CD4-positive, alpha-beta T cell treated with Interleukin-17A for 1 hour (primary cell): ENCODE measurements at regions not wholly inside any gene's neighbourhood (a gene's known extent, or its start where the extent isn't known, plus 50 kb on each side); places are given as distances from the start of the nearest gene placed in this dataset.
"Not testable (repeated sequence)": the region's sequence is repeated elsewhere in the genome, so short reads cannot be mapped to it uniquely, and the experiment has no call there.

Experiments used
- DNase-seq: peaks from one replicate; pipeline ENCODE4 v3.0.0-alpha.2; 2020

- DNase-seq, result not testable (repeated sequence)
These were observed 919.1 kb upstream of the FOXG1 start for GRCh38 chr14:27847480-27847879.

DNA sequence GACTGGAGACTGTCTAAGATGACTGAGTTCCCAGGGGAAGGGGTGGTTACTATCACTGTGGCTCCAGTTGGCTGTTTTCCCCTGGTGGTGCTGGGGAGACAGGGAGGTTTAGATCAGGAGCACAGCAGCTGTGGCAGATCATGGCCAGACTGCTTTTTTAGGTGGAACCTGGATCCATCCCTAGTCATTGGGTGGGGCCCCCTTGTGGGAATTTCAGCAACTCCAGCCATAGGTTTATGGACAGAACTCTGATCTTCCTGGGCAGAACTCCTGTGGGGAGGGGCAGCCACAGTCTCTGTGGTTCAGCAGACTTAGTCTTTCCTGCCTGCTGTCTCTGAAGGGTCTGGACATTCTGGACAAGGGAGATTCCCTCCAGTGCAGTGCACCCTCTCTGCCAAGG, 917.4 kb upstream of the FOXG1 start:
- DNase-seq, result not testable (repeated sequence)

GRCh38 chr14:27862684-27863083, 903.9 kb upstream of the FOXG1 start:
- no peak for DNase-seq

DNA sequence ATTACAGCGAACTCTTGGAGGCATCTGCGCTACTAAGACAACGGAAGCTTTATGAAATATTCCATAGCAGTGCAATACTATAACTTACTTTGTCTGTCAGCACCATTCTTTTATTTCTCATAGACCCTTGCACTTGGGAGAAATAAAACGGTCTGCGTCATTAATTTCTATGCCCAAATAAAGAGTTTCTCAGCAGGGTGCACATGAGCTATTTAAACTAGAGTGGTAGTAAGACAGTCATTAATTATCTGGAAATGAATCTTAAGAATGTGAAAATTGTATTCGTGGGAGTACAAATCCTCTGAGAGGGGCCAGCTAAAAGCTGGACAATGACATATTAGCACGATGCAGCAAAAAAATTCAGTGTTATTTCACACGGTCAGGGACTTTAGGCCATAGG, 903.4 kb upstream of the FOXG1 start:
- no peak for DNase-seq

- DNase-seq, result no peak
These were observed 885.5 kb upstream of the FOXG1 start for GRCh38 chr14:27881063-27881462.

DNA sequence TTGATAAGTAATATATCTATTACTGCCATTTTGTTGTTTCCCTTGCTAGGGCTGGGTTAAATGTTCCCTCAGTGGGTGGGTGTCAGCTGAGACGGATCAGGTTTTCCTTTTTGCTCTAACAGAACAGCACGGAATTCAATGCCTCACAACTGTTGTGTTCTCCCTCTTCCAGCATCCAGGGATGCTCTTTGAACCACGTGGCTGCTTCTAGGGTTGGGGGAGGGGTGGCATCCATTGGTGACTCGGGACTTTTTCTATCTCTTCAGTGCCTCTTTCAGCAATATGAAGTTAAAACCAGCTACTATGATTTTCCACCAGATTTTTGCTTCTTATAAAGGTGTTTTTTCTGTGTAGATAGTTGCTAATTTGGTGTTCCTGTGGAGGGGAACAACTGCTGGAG, 884.9 kb upstream of the FOXG1 start:
- no peak for DNase-seq

DNA sequence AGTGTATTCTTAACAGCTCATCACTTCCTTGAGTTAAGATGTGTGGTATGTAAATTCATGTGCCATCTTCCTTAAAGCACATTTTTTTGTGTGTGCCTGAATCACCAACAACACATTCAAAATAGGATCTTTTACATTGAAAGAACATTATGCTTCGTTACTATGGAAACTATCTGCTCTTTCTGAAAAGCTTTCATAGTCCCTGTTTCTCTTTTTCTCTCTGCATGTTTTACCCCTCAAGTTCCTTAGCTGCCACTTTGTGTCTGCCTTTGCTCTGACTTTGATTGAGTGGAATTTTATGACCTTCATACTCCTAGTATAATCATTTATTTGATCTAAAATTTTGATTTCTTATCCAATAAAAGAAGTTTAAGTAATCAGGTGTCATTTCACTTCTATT, 880.3 kb upstream of the FOXG1 start:
- no peak for DNase-seq

GRCh38 chr14:27890259-27890658, 876.3 kb upstream of the FOXG1 start:
- DNase-seq, result no peak

DNA sequence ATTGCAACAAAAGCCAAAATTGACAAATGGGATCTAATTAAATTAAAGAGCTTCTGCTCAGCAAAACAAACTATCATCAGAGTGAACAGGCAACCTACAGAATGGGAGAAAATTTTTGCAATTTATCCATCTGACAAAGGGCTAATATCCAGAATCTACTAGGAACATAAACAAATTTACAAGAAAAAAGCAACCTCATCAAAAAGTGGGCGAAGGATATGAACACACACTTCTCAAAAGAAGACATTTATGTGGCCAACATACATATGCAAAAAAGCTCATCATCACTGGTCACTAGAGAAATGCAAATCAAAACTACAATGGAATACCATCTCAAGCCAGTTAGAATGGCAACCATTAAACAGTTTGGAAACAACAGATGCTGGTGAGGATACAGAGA, 858.1 kb upstream of the FOXG1 start:
- not testable (repeated sequence) for DNase-seq

- no peak for DNase-seq
These were observed 850.3 kb upstream of the FOXG1 start for GRCh38 chr14:27916326-27916725.

DNA sequence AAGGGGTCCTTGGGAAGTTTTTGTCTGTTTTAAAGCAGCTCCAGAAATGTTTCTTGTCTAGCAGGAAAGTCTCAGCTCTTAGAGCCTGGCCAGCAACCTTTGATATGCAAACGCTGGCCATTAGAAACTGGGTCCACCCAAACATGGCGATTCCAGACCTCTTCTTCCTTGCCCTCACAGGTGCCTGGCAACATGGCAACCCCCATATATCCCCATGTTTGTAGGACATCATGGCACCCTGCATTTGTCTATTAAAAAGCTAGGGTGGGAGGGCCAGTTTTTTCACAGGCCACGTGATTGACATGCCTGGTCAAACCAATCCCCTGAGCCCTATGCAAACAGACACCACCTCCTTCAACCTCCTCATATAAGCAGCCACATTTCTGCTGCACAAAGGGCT, 848.7 kb upstream of the FOXG1 start:
- no peak for DNase-seq

DNA sequence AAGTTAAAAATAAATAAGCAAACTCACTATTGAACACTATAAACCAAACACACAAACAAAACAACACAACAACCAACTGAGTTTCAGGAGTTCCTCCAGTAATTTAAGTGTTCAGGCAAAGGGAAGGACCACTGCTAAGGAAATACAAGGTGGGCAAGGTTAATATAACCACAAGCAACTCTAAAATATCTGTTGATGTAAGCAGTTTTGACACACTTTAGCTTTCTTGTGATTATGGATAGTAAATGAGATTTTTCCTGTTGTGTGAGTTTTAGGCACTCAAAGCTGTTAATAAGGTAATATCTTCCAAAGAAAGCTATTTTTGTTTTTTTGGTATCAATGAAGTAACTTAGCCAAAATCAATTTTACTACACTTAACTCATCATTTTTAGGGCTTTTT, 839.1 kb upstream of the FOXG1 start:
- no peak for DNase-seq

- DNase-seq, result no peak
These were observed 836.7 kb upstream of the FOXG1 start for GRCh38 chr14:27929797-27930347.

DNA sequence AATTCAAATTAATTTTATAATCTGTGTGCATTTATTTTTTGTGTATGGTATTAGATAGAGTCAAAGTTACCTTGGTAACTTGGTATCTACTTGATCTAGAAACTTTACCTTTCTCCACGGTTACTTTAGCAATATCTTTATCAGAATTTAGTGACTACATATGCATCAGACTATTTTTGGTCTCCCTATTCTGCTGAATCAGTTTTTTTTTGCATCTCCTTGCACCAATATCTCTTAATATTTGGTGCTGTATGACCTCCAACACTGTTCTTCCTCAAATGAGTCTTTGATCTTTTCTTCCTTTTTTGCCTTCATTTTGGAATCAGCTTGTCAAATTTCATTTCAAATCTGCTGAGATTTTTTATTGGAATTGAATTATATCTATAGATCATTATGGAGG, 828.2 kb upstream of the FOXG1 start:
- DNase-seq, result no peak

DNA sequence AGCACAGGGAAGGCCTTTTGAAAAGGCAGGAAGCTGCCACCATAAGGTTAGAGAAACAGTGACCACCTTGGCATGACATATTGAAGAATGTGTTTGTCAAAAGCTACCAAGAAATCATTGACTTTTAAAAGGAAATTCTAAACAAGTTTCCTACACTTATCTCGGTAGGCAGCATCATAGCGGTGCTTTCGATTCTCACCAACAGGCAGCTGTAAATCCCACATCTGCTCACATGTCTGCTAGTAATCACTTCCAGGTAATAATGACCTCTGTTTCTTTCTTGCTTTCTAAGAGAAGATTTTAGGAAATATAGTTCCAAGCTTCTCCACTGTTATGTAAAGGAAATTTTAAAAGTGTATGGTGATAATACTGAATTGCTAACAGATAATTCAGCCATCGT, 821.1 kb upstream of the FOXG1 start:
- DNase-seq, result no peak

DNA sequence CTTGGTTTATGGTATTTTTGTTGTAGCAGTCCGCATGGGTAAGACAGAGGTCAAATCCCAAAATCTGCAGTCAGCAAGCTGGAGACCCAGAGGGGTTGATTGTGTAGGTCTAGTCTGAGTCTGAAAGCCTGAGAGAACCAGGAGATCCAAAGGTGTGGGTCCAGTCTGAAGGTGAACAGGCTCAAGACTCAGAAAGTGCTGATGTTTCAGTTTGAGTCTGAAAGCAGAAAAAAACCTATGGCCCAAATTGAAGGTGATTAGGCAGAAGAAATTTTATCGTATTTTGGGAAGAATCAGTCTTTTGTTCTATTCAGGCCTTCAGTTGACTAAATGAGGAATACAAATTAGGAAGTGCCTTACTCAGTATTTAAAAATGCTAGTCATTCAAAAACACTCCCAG, 807.8 kb upstream of the FOXG1 start:
- no peak for DNase-seq

DNA sequence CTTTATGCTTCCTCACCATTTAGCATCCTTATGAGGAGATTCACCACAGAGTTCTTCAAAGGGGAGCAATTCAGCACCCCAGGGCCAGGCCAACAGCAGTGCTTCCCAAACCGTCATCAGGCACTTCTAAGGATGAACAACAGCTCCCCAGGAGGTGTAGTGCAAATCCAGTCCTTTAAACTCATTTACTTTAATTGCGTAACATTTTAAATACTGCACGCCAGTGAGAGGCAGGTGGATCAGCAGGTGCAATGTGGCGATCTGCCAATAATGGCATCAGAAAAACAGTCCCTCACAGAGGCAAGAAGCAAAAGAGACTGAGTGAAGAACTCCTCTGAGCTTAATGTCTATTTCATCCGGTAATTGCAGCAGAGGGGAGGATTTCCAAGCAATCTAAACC, 770.9 kb upstream of the FOXG1 start:
- no peak for DNase-seq

GRCh38 chr14:28001002-28001401, 765.6 kb upstream of the FOXG1 start:
- DNase-seq, result no peak

GRCh38 chr14:28012629-28013415, 753.8 kb upstream of the FOXG1 start:
- no peak for DNase-seq

GRCh38 chr14:28020112-28020511, 746.5 kb upstream of the FOXG1 start:
- no peak for DNase-seq

- no peak for DNase-seq
These were observed 742.7 kb upstream of the FOXG1 start for GRCh38 chr14:28023853-28024252.

GRCh38 chr14:28052251-28052650, 714.3 kb upstream of the FOXG1 start:
- no peak for DNase-seq

- no peak for DNase-seq
These were observed 711.6 kb upstream of the FOXG1 start for GRCh38 chr14:28055008-28055407.

GRCh38 chr14:28057359-28058296, 709.0 kb upstream of the FOXG1 start:
- no peak for DNase-seq
